ENCODE measurements at regions not wholly inside any gene's neighbourhood (a gene's known extent, or its start where the extent isn't known, plus 50 kb on each side); places are given as distances from the start of the nearest gene placed in this dataset.

GRCh38 chr13:48159826-48160225, 64.9 kb upstream of the MED4 start:
- Histone ChIP-seq H3K4me3 (no peak overlapping the region), H3K4me1 (peaks cover 0 to 19% (median 0%) of the 10 kb centered on the region in 4 donors), H3K27me3 (no peaks in the 10 kb centered on the region), H3K27ac (peak overlapping the region in 1 of 4 donors; percentile 25), H3K9me3 (no peaks in the 10 kb centered on the region), H3K36me3 (no peaks in the 10 kb centered on the region)
- DNase-seq = no peak
- TF ChIP-seq POLR2A (IDR thresholded peaks at IDR 0.05) = no peak
- TF ChIP-seq CTCF (IDR thresholded peaks at IDR 0.05) = no peak

GRCh38 chr13:48159401-48159800, 64.5 kb upstream of the MED4 start:
- no peak for DNase-seq
- no peak for TF ChIP-seq POLR2A (IDR thresholded peaks at IDR 0.05)
- no peak for TF ChIP-seq CTCF (IDR thresholded peaks at IDR 0.05)
- H3K4me3 ChIP-seq = no peak overlapping the region
- no peaks in the 10 kb centered on the region for H3K27me3 ChIP-seq
- H3K9me3 ChIP-seq = no peaks in the 10 kb centered on the region
- H3K4me1 ChIP-seq = peaks cover 0 to 19% (median 0%) of the 10 kb centered on the region in 4 donors
- H3K27ac ChIP-seq = peak overlapping the region in 1 of 4 donors; percentile 25
- no peaks in the 10 kb centered on the region for H3K36me3 ChIP-seq

GRCh38 chr13:48158915-48159314, 64.0 kb upstream of the MED4 start:
- Histone ChIP-seq H3K27ac (peak overlapping the region in 1 of 4 donors; percentile 25), H3K4me1 (peaks cover 0 to 19% (median 0%) of the 10 kb centered on the region in 4 donors), H3K27me3 (no peaks in the 10 kb centered on the region), H3K36me3 (no peaks in the 10 kb centered on the region), H3K4me3 (no peak overlapping the region), H3K9me3 (no peaks in the 10 kb centered on the region)
- TF ChIP-seq POLR2A (IDR thresholded peaks at IDR 0.05) (no peak), CTCF (IDR thresholded peaks at IDR 0.05) (no peak)
- no peak for DNase-seq

GRCh38 chr13:48158290-48158689, 63.4 kb upstream of the MED4 start:
- no peak overlapping the region for H3K4me3 ChIP-seq
- TF ChIP-seq CTCF (IDR thresholded peaks at IDR 0.05) = no peak
- no peak for TF ChIP-seq POLR2A (IDR thresholded peaks at IDR 0.05)
- peaks cover 0 to 19% (median 0%) of the 10 kb centered on the region in 4 donors for H3K4me1 ChIP-seq
- no peak for DNase-seq
- H3K27ac ChIP-seq = peak overlapping the region in 3 of 4 donors; percentile 19 to 27 (median 22)
- no peaks in the 10 kb centered on the region for H3K36me3 ChIP-seq
- H3K27me3 ChIP-seq = no peaks in the 10 kb centered on the region
- H3K9me3 ChIP-seq = no peaks in the 10 kb centered on the region

GRCh38 chr13:48156466-48156865, 61.6 kb upstream of the MED4 start:
- peak overlapping the region; percentile 64 to 76 (median 70) for H3K27ac ChIP-seq
- H3K36me3 ChIP-seq = no peaks in the 10 kb centered on the region
- DNase-seq = peak in 2 of 3 donors; percentile 71 to 84
- no peak for TF ChIP-seq CTCF (IDR thresholded peaks at IDR 0.05)
- TF ChIP-seq POLR2A (IDR thresholded peaks at IDR 0.05) = no peak
- H3K4me1 ChIP-seq = peaks cover 0 to 24% (median 6%) of the 10 kb centered on the region in 4 donors
- no peaks in the 10 kb centered on the region for H3K9me3 ChIP-seq
- no peak overlapping the region for H3K4me3 ChIP-seq
- H3K27me3 ChIP-seq = no peaks in the 10 kb centered on the region

GRCh38 chr13:48155848-48156247, 60.9 kb upstream of the MED4 start:
- H3K4me3 ChIP-seq = no peak overlapping the region
- no peak for TF ChIP-seq POLR2A (IDR thresholded peaks at IDR 0.05)
- no peak for TF ChIP-seq CTCF (IDR thresholded peaks at IDR 0.05)
- H3K36me3 ChIP-seq = no peaks in the 10 kb centered on the region
- H3K27me3 ChIP-seq = no peaks in the 10 kb centered on the region
- peaks cover 0 to 24% (median 6%) of the 10 kb centered on the region in 4 donors for H3K4me1 ChIP-seq
- H3K9me3 ChIP-seq = no peaks in the 10 kb centered on the region
- H3K27ac ChIP-seq = peak overlapping the region; percentile 70 to 78 (median 73)
- no peak for DNase-seq

Data from Peyer's patch (tissue), 4 donors.